B cell (primary cell): ENCODE measurements at regions not wholly inside any gene's neighbourhood (a gene's known extent, or its start where the extent isn't known, plus 50 kb on each side); places are given as distances from the start of the nearest gene placed in this dataset.

Source experiments
- CTCF ChIP-seq: fragments of 200-600 bp; IDR thresholded peaks from one replicate; pipeline ENCODE4 v1.8.0; 2022; ENCODE audit warnings: antibody characterized with exemption, mild to moderate bottlenecking
- EZH2 ChIP-seq: IDR thresholded peaks from 2 replicates; pipeline ENCODE4 v1.6.1; 2012; ENCODE audit warnings: borderline replicate concordance, low read depth, mild to moderate bottlenecking, moderate library complexity, low read length; ENCODE audit not compliant: insufficient read depth, poor library complexity, severe bottlenecking

GRCh38 chr5:117093653-117094052 is 519.0 kb upstream of the SEMA6A start:
- no peak for TF ChIP-seq CTCF
- TF ChIP-seq EZH2 = no peak
